H1 (cell line): ENCODE measurements at regions not wholly inside any gene's neighbourhood (a gene's known extent, or its start where the extent isn't known, plus 50 kb on each side); places are given as distances from the start of the nearest gene placed in this dataset.

Experiments used
- CTCF ChIA-PET: fragments of 300-600 bp; sonication (Branson Sonifier 250); formaldehyde crosslinking; loops from one replicate; lab custom pipeline; 2021; ENCODE audit not compliant: partially characterized antibody; lab: Charles Lee
- POLR2A ChIA-PET: fragments of 300-600 bp; sonication (Branson Sonifier 250); formaldehyde crosslinking; loops from one replicate; lab custom pipeline; 2021; ENCODE audit warnings: inconsistent platforms; ENCODE audit not compliant: partially characterized antibody; lab: Charles Lee
- DNase-seq, 2 experiments: peaks; one replicate each; pipeline versions ENCODE4 v3.0.0 to v3.0.0-alpha.2; 2010 to 2022; ENCODE audit warnings: low spot score in 2 of 2, low read depth in 1 of 2, mixed read lengths in 1 of 2
- FAIRE-seq: peaks from 2 replicates; lab custom pipeline; 2011; peaks lifted over from hg19 to GRCh38; lab: Jason Lieb, UNC
- H2AFZ ChIP-seq: 2 replicates; pipeline ENCODE4 v1.8.1; 2012; ENCODE audit warnings: low read length, inconsistent platforms
- H2AK5ac ChIP-seq: 2 replicates; pipeline ENCODE4 v1.6.1; 2013; ENCODE audit warnings: low read depth, low read length
- H2BK120ac ChIP-seq: replicated peaks from 2 replicates; pipeline ENCODE3; 2013; ENCODE audit warnings: low read depth, low read length, inconsistent platforms
- H2BK12ac ChIP-seq: 2 replicates; pipeline ENCODE4 v1.6.1; 2013; ENCODE audit warnings: low read depth, low read length
- H2BK15ac ChIP-seq: 2 replicates; pipeline ENCODE4 v1.6.1; 2013; ENCODE audit warnings: low read length
- H2BK20ac ChIP-seq: 2 replicates; pipeline ENCODE4 v1.6.1; 2013; ENCODE audit warnings: low read length
- H2BK5ac ChIP-seq: 2 replicates; pipeline ENCODE4 v1.6.1; 2013; ENCODE audit warnings: low read depth, low read length
- H3K14ac ChIP-seq: 2 replicates; pipeline ENCODE4 v1.6.1; 2013; ENCODE audit warnings: inconsistent platforms; ENCODE audit not compliant: insufficient read length
- H3K18ac ChIP-seq: 2 replicates; pipeline ENCODE4 v1.6.1; 2013; ENCODE audit warnings: low read length; ENCODE audit errors: extremely low read depth
- H3K23ac ChIP-seq: 2 replicates; pipeline ENCODE4 v1.6.1; 2013; ENCODE audit warnings: inconsistent platforms; ENCODE audit not compliant: insufficient read length
- H3K23me2 ChIP-seq: 2 replicates; pipeline ENCODE4 v1.6.1; 2013; ENCODE audit warnings: low read depth, low read length
- H3K27ac ChIP-seq: 2 replicates; pipeline ENCODE4 v1.6.1; 2011; ENCODE audit warnings: low read depth, low read length, inconsistent platforms
- H3K27me3 ChIP-seq, 4 experiments: replicated peaks in 1 of 4; 1 replicate in 1 of 4; 2 replicates in 3 of 4; pipeline versions ENCODE4 v1.6.1 to v1.8.1; 2011 to 2013; ENCODE audit warnings: low read length in 3 of 4, mild to moderate bottlenecking in 3 of 4, inconsistent platforms in 2 of 4, mixed read lengths in 2 of 4, moderate library complexity in 1 of 4; ENCODE audit not compliant: control insufficient read depth in 3 of 4, insufficient read depth in 3 of 4; ENCODE audit errors: extremely low read depth in 1 of 4
- H3K36me3 ChIP-seq, 4 experiments: 2 replicates each; pipeline versions ENCODE4 v1.6.1 to v1.8.1; 2011 to 2013; ENCODE audit warnings: mild to moderate bottlenecking in 4 of 4, low read length in 3 of 4, moderate library complexity in 2 of 4, control low read depth in 1 of 4, inconsistent platforms in 1 of 4; ENCODE audit not compliant: insufficient read depth in 4 of 4, control insufficient read depth in 2 of 4
- H3K4ac ChIP-seq: replicated peaks from 2 replicates; pipeline ENCODE3; 2013; ENCODE audit warnings: low read length, low read depth, mixed read lengths, inconsistent platforms; ENCODE audit not compliant: insufficient read length
- H3K4me1 ChIP-seq, 4 experiments: replicated peaks in 1 of 4; 1 replicate in 1 of 4; 2 replicates in 3 of 4; pipeline versions ENCODE4 v1.6.1 to v1.8.1; 2011 to 2013; ENCODE audit warnings: low read length in 3 of 4, inconsistent platforms in 2 of 4, mixed read lengths in 1 of 4; ENCODE audit not compliant: insufficient read depth in 4 of 4, control insufficient read depth in 3 of 4
- H3K4me2 ChIP-seq, 2 experiments: 2 replicates each; pipeline versions ENCODE4 v1.6.1 to v1.8.1; 2011 to 2013; ENCODE audit warnings: low read depth in 2 of 2, low read length in 2 of 2, control low read depth in 1 of 2, inconsistent platforms in 1 of 2, mild to moderate bottlenecking in 1 of 2; ENCODE audit not compliant: insufficient read depth in 1 of 2
- H3K4me3 ChIP-seq, 4 experiments: fragments of 200-600, 300-600 bp in 1 of 4; sonication (generic), shearing (Covaris generic), sonication (Bioruptor Twin) in 1 of 4; 2 replicates each; pipeline versions ENCODE4 v1.5.1 to v1.8.1; 2011 to 2016; ENCODE audit warnings: low read length in 4 of 4, low read depth in 3 of 4, control low read depth in 2 of 4, inconsistent platforms in 2 of 4, mild to moderate bottlenecking in 2 of 4, mixed read lengths in 1 of 4, moderate library complexity in 1 of 4; ENCODE audit not compliant: insufficient read depth in 2 of 4; ENCODE audit errors: extremely low read depth in 1 of 4
- H3K56ac ChIP-seq: replicated peaks from 2 replicates; pipeline ENCODE3; 2013; ENCODE audit warnings: low read depth, mild to moderate bottlenecking, mixed read lengths, low read length, inconsistent platforms; ENCODE audit not compliant: insufficient read length
- H3K79me1 ChIP-seq: 2 replicates; pipeline ENCODE4 v1.6.1; 2013; ENCODE audit warnings: low read depth, low read length, control low read depth
- H3K79me2 ChIP-seq, 2 experiments: 2 replicates each; pipeline versions ENCODE4 v1.6.1 to v1.8.1; 2012 to 2013; ENCODE audit warnings: low read length in 2 of 2, mild to moderate bottlenecking in 2 of 2, inconsistent platforms in 1 of 2; ENCODE audit not compliant: insufficient read depth in 2 of 2, control insufficient read depth in 1 of 2
- H3K9ac ChIP-seq, 4 experiments: replicated peaks in 1 of 4; 1 replicate in 1 of 4; 2 replicates in 3 of 4; pipeline versions ENCODE4 v1.6.1 to v1.8.1; 2011 to 2013; ENCODE audit warnings: low read depth in 3 of 4, low read length in 3 of 4, control low read depth in 2 of 4, mild to moderate bottlenecking in 2 of 4, moderate library complexity in 2 of 4, inconsistent platforms in 1 of 4; ENCODE audit errors: extremely low read depth in 1 of 4
- H3K9me3 ChIP-seq, 2 experiments: 2 replicates each; pipeline versions ENCODE4 v1.6.1 to v1.8.1; 2012 to 2013; ENCODE audit warnings: mild to moderate bottlenecking in 2 of 2, moderate library complexity in 2 of 2, control low read depth in 1 of 2, inconsistent platforms in 1 of 2, low read depth in 1 of 2, low read length in 1 of 2, mixed read lengths in 1 of 2; ENCODE audit not compliant: insufficient read depth in 2 of 2
- H4K20me1 ChIP-seq, 2 experiments: replicated peaks in 1 of 2; 2 replicates each; pipeline versions ENCODE3 to v1.8.1; 2011 to 2013; ENCODE audit warnings: inconsistent platforms in 2 of 2, low read length in 2 of 2, mild to moderate bottlenecking in 1 of 2; ENCODE audit not compliant: insufficient read depth in 2 of 2, control insufficient read depth in 1 of 2
- H4K5ac ChIP-seq: 2 replicates; pipeline ENCODE4 v1.6.1; 2013; ENCODE audit warnings: low read length, low read depth, mixed read lengths, inconsistent platforms; ENCODE audit not compliant: insufficient read length
- H4K8ac ChIP-seq: 2 replicates; pipeline ENCODE4 v1.8.0; 2013; ENCODE audit warnings: mild to moderate bottlenecking, moderate library complexity, low read length, inconsistent platforms; ENCODE audit not compliant: insufficient read depth; ENCODE audit errors: extremely low read depth
- H4K91ac ChIP-seq: replicated peaks from 2 replicates; pipeline ENCODE3; 2013; ENCODE audit warnings: low read length, mixed read lengths, inconsistent platforms; ENCODE audit not compliant: insufficient read length
- CBX8 ChIP-seq: fragments of 300-800, 300-1000 bp; sonication (generic); IDR thresholded peaks from 2 replicates; pipeline ENCODE4 v1.7.1; 2016; ENCODE audit warnings: low read depth, low read length, borderline replicate concordance
- CREB1 ChIP-seq: IDR thresholded peaks from 2 replicates; pipeline ENCODE4 v1.6.1; 2012; ENCODE audit warnings: inconsistent platforms
- E2F6 ChIP-seq: IDR thresholded peaks from 2 replicates; pipeline ENCODE4 v1.6.1; 2012; ENCODE audit warnings: inconsistent platforms
- EP300 ChIP-seq, 2 experiments: IDR thresholded peaks; 1 replicate in 1 of 2; 2 replicates in 1 of 2; pipeline ENCODE4 v1.6.1; 2011 to 2012; ENCODE audit warnings: low read depth in 2 of 2, low read length in 2 of 2, mild to moderate bottlenecking in 2 of 2, borderline replicate concordance in 1 of 2, inconsistent platforms in 1 of 2, moderate library complexity in 1 of 2
- FOSL1 ChIP-seq: IDR thresholded peaks from 2 replicates; pipeline ENCODE4 v1.6.1; 2011; ENCODE audit warnings: mild to moderate bottlenecking, low read depth, low read length, moderate library complexity; ENCODE audit not compliant: insufficient read depth
- JUND ChIP-seq: IDR thresholded peaks from 2 replicates; pipeline ENCODE4 v1.6.1; 2011; ENCODE audit warnings: mild to moderate bottlenecking, improper control_type of control experiment, low read length
- NRF1 ChIP-seq: IDR thresholded peaks from 2 replicates; pipeline ENCODE4 v1.6.1; 2011; ENCODE audit warnings: mild to moderate bottlenecking, low read depth, low read length, improper control_type of control experiment
- POU5F1 ChIP-seq: IDR thresholded peaks from 2 replicates; pipeline ENCODE4 v1.6.1; 2011; ENCODE audit warnings: low read depth, mild to moderate bottlenecking, low read length, moderate library complexity
- RBBP5 ChIP-seq: IDR thresholded peaks from 2 replicates; pipeline ENCODE4 v1.7.1; 2012; ENCODE audit warnings: low read depth, mild to moderate bottlenecking, inconsistent platforms, low read length, moderate library complexity, borderline replicate concordance
- SIRT6 ChIP-seq: IDR thresholded peaks from one replicate; pipeline ENCODE4 v1.7.1; 2012; ENCODE audit warnings: low read length, inconsistent platforms
- TBP ChIP-seq: IDR thresholded peaks from 2 replicates; pipeline ENCODE4 v1.6.1; 2011; ENCODE audit warnings: low read depth, low read length, improper control_type of control experiment
- USF2 ChIP-seq: IDR thresholded peaks from 2 replicates; pipeline ENCODE4 v1.6.1; 2011; ENCODE audit warnings: low read length, improper control_type of control experiment
- YY1 ChIP-seq: IDR thresholded peaks from 2 replicates; pipeline ENCODE4 v1.6.1; 2011; ENCODE audit warnings: low read depth, mild to moderate bottlenecking, low read length
- WGBS, 2 experiments: shearing (Covaris generic) in 1 of 2; methylation state at CpG; one replicate each; pipeline versions ENCODE4 v1.1.6 to v1.1.7; 2013 to 2015; ENCODE audit warnings: low lambda C conversion rate in 2 of 2, mixed read lengths in 2 of 2, inconsistent platforms in 1 of 2, low coverage in 1 of 2, missing lambda C conversion rate in 1 of 2; ENCODE audit not compliant: insufficient replicate concordance in 2 of 2, insufficient coverage in 1 of 2, insufficient read length in 1 of 2; ENCODE audit errors: extremely low coverage in 1 of 2, missing lambda C conversion rate in 1 of 2; 5-methylcytosine and 5-hydroxymethylcytosine counted together
- TF ChIP-seq, protein P1 (sequence below): IDR thresholded peaks from 2 replicates; pipeline ENCODE4 v1.6.1; 2012; ENCODE audit warnings: inconsistent platforms

DNA sequence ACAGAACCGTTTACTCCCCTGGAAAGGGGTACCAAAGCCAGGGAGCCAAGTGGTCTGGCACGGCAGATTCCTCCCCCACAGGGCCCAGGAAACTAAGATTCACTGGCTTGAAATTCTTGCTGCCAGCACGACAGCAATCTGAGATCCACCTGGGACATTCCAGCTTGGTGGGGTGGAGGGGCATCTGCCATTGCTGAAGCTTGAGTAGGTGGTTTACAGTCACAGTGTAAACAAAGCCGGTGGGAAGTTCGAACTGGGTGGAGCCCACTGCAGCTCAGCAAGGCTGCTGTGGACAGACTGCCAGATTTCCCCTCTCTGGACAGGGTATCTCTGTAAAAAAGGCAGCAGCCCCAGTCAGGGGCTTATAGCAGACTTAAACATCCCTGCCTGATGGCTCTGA, 901.7 kb upstream of the LRRTM1 start:
- TF ChIP-seq CBX8 (no peak), CREB1 (no peak), NRF1 (no peak), YY1 (no peak), E2F6 (no peak), USF2 (no peak), FOSL1 (no peak), POU5F1 (no peak), EP300 (IDR thresholded peaks at IDR 0.05; ENCODE audit: borderline replicate concordance in 1 of 2, low read depth in 2 of 2, low read length in 2 of 2) (no peak), RBBP5 (no peak), SIRT6 (no peak), JUND (no peak), TBP (no peak)
- TF ChIP-seq, protein P1, sequence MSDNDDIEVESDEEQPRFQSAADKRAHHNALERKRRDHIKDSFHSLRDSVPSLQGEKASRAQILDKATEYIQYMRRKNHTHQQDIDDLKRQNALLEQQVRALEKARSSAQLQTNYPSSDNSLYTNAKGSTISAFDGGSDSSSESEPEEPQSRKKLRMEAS, result no peak
- Histone ChIP-seq H3K23me2 (no peaks in the 10 kb centered on the region), H2AFZ (peak overlapping the region; percentile 62; the same call in 1 of the 2 replicates), H2BK15ac (no peak overlapping the region), H3K9me3 (no peaks in the 10 kb centered on the region), H3K4me2 (no peak overlapping the region), H3K4me3 (no peak overlapping the region), H4K8ac (no peak overlapping the region), H4K20me1 (no peaks in the 10 kb centered on the region), H3K18ac (no peak overlapping the region), H2BK20ac (no peak overlapping the region), H3K56ac (no peak overlapping the region), H3K27me3 (no peaks in the 10 kb centered on the region), H4K5ac (no peak overlapping the region), H3K79me1 (no peaks in the 10 kb centered on the region), H2AK5ac (no peak overlapping the region), H3K9ac (no peak overlapping the region), H4K91ac (no peak overlapping the region), H3K36me3 (no peaks in the 10 kb centered on the region), H2BK120ac (no peak overlapping the region), H3K79me2 (no peaks in the 10 kb centered on the region), H3K23ac (no peak overlapping the region), H3K27ac (no peak overlapping the region), H3K4me1 (no peaks in the 10 kb centered on the region), H3K4ac (no peak overlapping the region), H2BK12ac (no peak overlapping the region), H2BK5ac (no peak overlapping the region), H3K14ac (no peak overlapping the region)
- CTCF ChIA-PET, result no interaction called here
- no peak for DNase-seq
- POLR2A ChIA-PET, result no interaction called here
- no peak for FAIRE-seq
- WGBS, 2 experiments, result 98% methylated on average over 4 of the region's 5 CpGs; no CpG with 5 or more reads in 1 of the 2 experiments
